Left lung (tissue), 4 donors: ENCODE measurements at regions not wholly inside any gene's neighbourhood (a gene's known extent, or its start where the extent isn't known, plus 50 kb on each side); places are given as distances from the start of the nearest gene placed in this dataset.

Experiments
- ATAC-seq: fragments of 200-7000 bp; cut with Tn5 transposase; one replicate; pipeline ENCODE4 v1.9.1; 2020; ENCODE audit warnings: moderate library complexity
- DNase-seq, 4 donors: peaks; one replicate each; pipeline ENCODE4 v3.0.0-alpha.2; 2013 to 2020
- H3K27ac ChIP-seq, 2 donors: fragments of 200-600 bp; sonication (generic) in 1 of 2; one replicate each; pipeline versions ENCODE4 v1.5.0 to v1.8.0; 2020 to 2021
- H3K27me3 ChIP-seq, 2 donors: fragments of 200-600 bp; sonication (generic) in 1 of 2; one replicate each; pipeline versions ENCODE4 v1.5.0 to v1.8.0; 2020 to 2021
- H3K36me3 ChIP-seq, 2 donors: fragments of 200-600 bp; sonication (generic) in 1 of 2; one replicate each; pipeline versions ENCODE4 v1.5.0 to v1.8.0; 2020 to 2021
- H3K4me1 ChIP-seq, 2 donors: fragments of 200-600 bp; one replicate each; pipeline ENCODE4 v1.8.0; 2021
- H3K4me3 ChIP-seq, 2 donors: fragments of 200-600 bp; sonication (generic) in 1 of 2; one replicate each; pipeline versions ENCODE4 v1.5.0 to v1.8.0; 2020 to 2021; ENCODE audit warnings: mild to moderate bottlenecking in 1 of 2
- H3K9me3 ChIP-seq, 2 donors: fragments of 200-600 bp; sonication (generic) in 1 of 2; one replicate each; pipeline versions ENCODE4 v1.5.0 to v1.8.0; 2020 to 2021
- intact Hi-C, 2 donors: fragments of 100-400 bp; cut with DNase I; formaldehyde crosslinking; loops; one replicate each; pipeline versions ENCODE4 v1.11.2 to v1.14.2; 2022
- TF ChIP-seq, protein P1 (sequence below), 2 donors: fragments of 200-600 bp; sonication (generic) in 1 of 2; IDR thresholded peaks; one replicate each; pipeline versions ENCODE4 v1.5.0 to v1.8.0; 2021; ENCODE audit warnings: antibody characterized with exemption in 2 of 2
- donor health status: DM: no; HTN: yes; CAD: no.
- donor health status: DM: no; HTN: no; CAD: no.

DNA sequence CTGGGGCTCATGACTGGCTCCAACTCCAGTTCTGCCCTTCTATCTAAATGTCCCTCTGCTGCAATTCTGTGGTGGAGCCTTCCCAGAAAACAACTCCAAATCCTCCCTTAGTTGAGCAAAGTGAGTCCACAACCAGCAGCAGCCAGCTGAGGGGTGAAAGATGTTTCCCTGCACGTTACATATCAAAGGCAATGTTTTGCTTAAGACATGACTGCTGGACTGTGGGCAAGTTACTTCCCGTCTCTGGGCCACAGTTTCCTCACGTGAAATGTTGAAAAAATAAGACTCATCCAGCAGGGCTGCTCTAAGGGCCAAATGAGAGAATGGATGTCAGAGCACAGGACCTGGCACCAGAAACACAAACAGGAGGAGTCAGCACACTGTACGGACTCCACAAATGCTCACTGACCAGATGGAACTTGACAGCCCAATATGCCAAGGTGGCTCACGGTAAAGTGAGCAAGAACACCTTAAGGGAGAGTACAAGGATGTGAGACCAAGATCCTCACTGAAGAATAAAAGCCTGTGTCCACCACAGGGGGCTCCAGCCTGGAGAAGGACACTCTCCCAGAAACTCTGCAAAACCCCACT, 138.4 kb upstream of the ABCA1 start:
- H3K27me3 ChIP-seq: no peaks in the 10 kb centered on the region
- H3K27ac ChIP-seq: peak overlapping the region in 1 of 2 donors; percentile 91
- H3K4me3 ChIP-seq: no peak overlapping the region
- H3K36me3 ChIP-seq: no peaks in the 10 kb centered on the region
- DNase-seq (peak in 1 of 4 donors; percentile 46), ATAC-seq (no peak)
- TF ChIP-seq, protein P1, sequence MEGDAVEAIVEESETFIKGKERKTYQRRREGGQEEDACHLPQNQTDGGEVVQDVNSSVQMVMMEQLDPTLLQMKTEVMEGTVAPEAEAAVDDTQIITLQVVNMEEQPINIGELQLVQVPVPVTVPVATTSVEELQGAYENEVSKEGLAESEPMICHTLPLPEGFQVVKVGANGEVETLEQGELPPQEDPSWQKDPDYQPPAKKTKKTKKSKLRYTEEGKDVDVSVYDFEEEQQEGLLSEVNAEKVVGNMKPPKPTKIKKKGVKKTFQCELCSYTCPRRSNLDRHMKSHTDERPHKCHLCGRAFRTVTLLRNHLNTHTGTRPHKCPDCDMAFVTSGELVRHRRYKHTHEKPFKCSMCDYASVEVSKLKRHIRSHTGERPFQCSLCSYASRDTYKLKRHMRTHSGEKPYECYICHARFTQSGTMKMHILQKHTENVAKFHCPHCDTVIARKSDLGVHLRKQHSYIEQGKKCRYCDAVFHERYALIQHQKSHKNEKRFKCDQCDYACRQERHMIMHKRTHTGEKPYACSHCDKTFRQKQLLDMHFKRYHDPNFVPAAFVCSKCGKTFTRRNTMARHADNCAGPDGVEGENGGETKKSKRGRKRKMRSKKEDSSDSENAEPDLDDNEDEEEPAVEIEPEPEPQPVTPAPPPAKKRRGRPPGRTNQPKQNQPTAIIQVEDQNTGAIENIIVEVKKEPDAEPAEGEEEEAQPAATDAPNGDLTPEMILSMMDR (IDR thresholded peaks at IDR 0.05): no peak
- peaks cover 25 to 55% of the 10 kb centered on the region in 2 donors for H3K4me1 ChIP-seq
- peaks cover 0 to 4% of the 10 kb centered on the region in 2 donors for H3K9me3 ChIP-seq
- intact Hi-C loops: no loop called here

DNA sequence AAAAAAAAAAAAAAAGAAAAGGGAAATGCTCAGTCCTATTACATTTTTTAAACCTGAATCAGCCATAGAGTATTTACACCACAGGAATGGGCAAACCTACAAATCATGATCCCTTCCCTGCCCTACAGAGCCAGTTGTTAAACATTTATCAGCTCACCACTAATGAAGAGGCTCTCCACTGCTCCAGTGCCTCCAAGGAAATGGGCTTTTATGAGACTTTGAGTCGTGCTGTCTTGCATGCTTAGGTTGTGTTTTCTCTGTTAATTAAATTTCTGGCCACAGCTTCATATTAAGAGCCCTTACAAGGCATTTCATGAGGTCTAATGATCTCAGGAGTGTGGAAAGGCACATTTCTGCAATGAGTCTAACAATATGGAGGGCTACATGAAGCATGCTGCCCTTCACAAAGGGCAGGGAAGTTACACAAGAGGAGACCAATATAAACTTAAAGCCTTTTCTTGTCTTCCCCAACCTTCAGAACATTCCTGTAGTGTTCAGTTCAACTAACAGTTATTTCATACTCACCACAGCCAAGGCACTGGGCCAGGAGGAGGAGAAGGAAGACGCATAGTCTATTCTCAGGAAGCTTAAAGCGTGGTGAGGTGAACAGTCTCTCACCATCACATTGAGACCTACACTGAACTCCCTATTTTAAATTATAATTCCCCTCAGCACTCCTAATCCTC, 140.1 kb upstream of the ABCA1 start:
- intact Hi-C loops: no loop called here
- TF ChIP-seq, protein P1 (IDR thresholded peaks at IDR 0.05): no peak
- no peak for ATAC-seq
- Histone ChIP-seq H3K36me3 (no peaks in the 10 kb centered on the region), H3K9me3 (peaks cover 0 to 4% of the 10 kb centered on the region in 2 donors), H3K27me3 (no peaks in the 10 kb centered on the region), H3K27ac (peak overlapping the region in 1 of 2 donors; percentile 41), H3K4me3 (no peak overlapping the region), H3K4me1 (peaks cover 25 to 53% of the 10 kb centered on the region in 2 donors)
- DNase-seq: no peak

DNA sequence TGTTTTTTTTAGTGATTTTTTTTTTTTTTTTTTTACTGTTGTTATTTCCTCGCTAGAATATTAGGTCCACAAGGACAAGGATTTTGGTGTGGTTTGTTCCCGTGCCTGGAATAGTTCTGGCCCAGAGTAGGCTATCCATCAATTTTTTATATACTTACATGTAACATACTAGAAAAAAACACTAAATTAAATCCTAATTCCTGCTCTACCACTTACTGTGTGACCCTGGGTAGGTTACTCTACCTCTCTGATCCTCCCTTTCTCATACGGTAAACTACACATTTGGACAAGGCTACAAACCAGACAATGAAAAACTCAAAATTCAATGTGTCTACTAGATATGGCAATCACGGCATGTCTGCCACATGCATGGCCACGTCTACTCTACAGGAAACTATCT, 141.3 kb upstream of the ABCA1 start:
- ATAC-seq (no peak), DNase-seq (no peak)
- Histone ChIP-seq H3K4me3 (no peak overlapping the region), H3K36me3 (no peaks in the 10 kb centered on the region), H3K4me1 (peaks cover 18 to 41% of the 10 kb centered on the region in 2 donors), H3K27ac (no peak overlapping the region), H3K27me3 (no peaks in the 10 kb centered on the region), H3K9me3 (peaks cover 0 to 4% of the 10 kb centered on the region in 2 donors)
- TF ChIP-seq, protein P1 (IDR thresholded peaks at IDR 0.05): no peak
- intact Hi-C loops: no loop called here

DNA sequence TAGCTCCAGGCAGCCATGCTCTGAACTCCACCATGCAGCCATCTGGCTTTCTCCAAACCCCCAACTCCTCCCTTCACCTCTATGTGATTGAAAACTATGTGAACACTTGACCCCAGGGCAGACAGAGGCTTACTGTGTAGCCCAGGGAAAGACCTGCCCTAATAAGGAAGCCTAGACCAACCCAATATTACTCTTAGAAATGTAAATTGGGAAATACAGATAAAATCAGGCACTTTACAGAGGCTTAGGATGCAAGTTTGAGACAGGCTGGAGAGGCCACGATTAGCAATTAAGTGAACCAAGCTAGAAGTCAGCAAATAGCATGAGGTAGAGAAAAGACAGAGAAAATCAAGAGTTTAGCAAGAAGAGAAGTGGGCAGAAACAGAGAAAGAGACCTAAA, 141.7 kb upstream of the ABCA1 start:
- H3K4me1 ChIP-seq: peaks cover 14 to 36% of the 10 kb centered on the region in 2 donors
- ATAC-seq: peak; percentile 12
- H3K9me3 ChIP-seq: peaks cover 0 to 4% of the 10 kb centered on the region in 2 donors
- no peaks in the 10 kb centered on the region for H3K36me3 ChIP-seq
- TF ChIP-seq, protein P1 (IDR thresholded peaks at IDR 0.05): no peak
- intact Hi-C loops: no loop called here
- no peaks in the 10 kb centered on the region for H3K27me3 ChIP-seq
- DNase-seq: no peak
- H3K27ac ChIP-seq: no peak overlapping the region
- no peak overlapping the region for H3K4me3 ChIP-seq

DNA sequence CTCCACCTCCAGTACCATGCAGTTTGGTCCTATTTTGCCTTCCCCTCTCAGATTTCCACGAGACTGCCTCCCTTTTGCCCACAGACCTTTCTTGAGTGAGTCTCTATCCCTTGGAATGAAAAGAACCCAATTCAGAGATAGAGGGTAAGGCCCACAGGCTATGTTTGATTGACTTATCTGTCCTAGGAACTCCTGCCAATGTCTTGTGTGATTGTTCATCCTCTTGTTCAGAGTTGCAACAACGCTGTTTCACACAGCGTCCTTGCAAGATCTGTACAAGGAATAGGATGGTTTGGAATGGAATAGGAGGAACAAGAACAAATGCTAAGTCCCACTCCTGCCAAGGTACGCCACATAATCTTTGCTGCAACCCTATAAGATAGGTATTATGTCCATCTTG, 142.2 kb upstream of the ABCA1 start:
- TF ChIP-seq, protein P1 (IDR thresholded peaks at IDR 0.05): no peak
- Histone ChIP-seq H3K4me1 (peaks cover 10 to 32% of the 10 kb centered on the region in 2 donors), H3K27ac (no peak overlapping the region), H3K4me3 (no peak overlapping the region), H3K9me3 (peaks cover 0 to 4% of the 10 kb centered on the region in 2 donors), H3K36me3 (no peaks in the 10 kb centered on the region), H3K27me3 (no peaks in the 10 kb centered on the region)
- intact Hi-C loops: no loop called here
- DNase-seq (no peak), ATAC-seq (no peak)
